ENCODE measurements at regions not wholly inside any gene's neighbourhood (a gene's known extent, or its start where the extent isn't known, plus 50 kb on each side); places are given as distances from the start of the nearest gene placed in this dataset.

DNA sequence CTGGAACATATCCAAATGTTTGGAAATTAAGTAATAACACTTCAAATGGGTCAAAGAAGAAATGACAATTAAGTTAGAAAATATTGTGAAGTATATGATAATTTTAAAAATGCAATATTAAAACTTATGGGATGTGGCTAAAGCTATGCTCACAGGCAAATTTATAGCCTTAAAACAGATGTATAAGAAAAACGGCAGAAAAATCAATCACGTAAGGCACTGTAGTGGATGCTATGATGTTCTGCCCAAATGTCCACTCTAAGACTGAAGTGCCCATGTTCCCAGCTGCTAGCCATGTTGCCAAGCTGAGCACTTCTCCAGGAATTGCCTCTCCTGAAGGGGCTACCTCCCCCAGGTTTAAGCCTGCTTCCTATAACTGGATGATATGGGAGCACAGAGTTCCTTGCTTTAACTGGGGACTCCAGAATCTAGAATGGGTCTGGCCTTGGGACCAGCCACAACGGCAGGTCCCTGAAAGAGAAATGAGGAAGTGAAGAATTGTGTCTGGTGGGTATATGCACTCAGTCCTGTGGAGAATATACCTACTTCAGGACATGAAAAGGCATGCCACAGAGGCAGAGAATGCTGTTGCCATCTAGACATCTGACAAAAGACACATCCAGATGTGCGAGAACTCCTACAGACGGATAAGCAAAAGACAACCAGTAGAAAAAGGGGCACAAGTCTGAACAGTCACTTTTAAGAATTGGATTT lies 78.2 kb upstream of the RXRA start:
- H4K20me1 ChIP-seq (ENCODE audit: insufficient read depth), result no peaks in the 10 kb centered on the region
- DNase-seq (ENCODE audit: low read depth, low spot score) (no peak), ATAC-seq (no peak)
- no peaks in the 10 kb centered on the region for H3K36me3 ChIP-seq (ENCODE audit: control insufficient read depth in 1 of 2, insufficient read depth in 2 of 2, low read length in 2 of 2)
- ChIA-PET POLR2A (no interaction called here), CTCF (no interaction called here), RAD21 (ENCODE audit: low non-redundant PET in 1 of 2, low total read pairs in 2 of 2, uncharacterized antibody in 2 of 2, unreplicated experiment in 2 of 2) (no interaction called here)
- no peak overlapping the region for H2AFZ ChIP-seq (ENCODE audit: low read depth, low read length, poor library complexity, severe bottlenecking)
- H3K27me3 ChIP-seq (ENCODE audit: insufficient read depth, low read length), result peaks cover 14% of the 10 kb centered on the region; the same call in 1 of the 2 replicates
- H3K79me2 ChIP-seq (ENCODE audit: insufficient read depth, low read length), result no peaks in the 10 kb centered on the region
- no TSS peak for BruUV-seq (replicated peaks)
- no peaks in the 10 kb centered on the region for H3K4me1 ChIP-seq (ENCODE audit: control insufficient read depth in 1 of 2, insufficient read depth in 2 of 2, low read length in 2 of 2)
- H3K27ac ChIP-seq (ENCODE audit: low read depth, low read length), result no peak overlapping the region
- no peak overlapping the region for H3K9ac ChIP-seq (ENCODE audit: low read length)
- no peak for TF ChIP-seq ZNF274 (IDR thresholded peaks at IDR 0.05; ENCODE audit: low read depth, low read length)
- no peak for TF ChIP-seq SIN3A (IDR thresholded peaks at IDR 0.05; ENCODE audit: low read depth)
- no peak for TF ChIP-seq CEBPB (IDR thresholded peaks at IDR 0.05; ENCODE audit: low read depth)
- no peak for TF ChIP-seq TCF7L2 (IDR thresholded peaks at IDR 0.05; ENCODE audit: borderline replicate concordance, extremely low read depth, insufficient read depth, insufficient read length)
- TF ChIP-seq, protein P1, sequence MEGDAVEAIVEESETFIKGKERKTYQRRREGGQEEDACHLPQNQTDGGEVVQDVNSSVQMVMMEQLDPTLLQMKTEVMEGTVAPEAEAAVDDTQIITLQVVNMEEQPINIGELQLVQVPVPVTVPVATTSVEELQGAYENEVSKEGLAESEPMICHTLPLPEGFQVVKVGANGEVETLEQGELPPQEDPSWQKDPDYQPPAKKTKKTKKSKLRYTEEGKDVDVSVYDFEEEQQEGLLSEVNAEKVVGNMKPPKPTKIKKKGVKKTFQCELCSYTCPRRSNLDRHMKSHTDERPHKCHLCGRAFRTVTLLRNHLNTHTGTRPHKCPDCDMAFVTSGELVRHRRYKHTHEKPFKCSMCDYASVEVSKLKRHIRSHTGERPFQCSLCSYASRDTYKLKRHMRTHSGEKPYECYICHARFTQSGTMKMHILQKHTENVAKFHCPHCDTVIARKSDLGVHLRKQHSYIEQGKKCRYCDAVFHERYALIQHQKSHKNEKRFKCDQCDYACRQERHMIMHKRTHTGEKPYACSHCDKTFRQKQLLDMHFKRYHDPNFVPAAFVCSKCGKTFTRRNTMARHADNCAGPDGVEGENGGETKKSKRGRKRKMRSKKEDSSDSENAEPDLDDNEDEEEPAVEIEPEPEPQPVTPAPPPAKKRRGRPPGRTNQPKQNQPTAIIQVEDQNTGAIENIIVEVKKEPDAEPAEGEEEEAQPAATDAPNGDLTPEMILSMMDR (IDR thresholded peaks at IDR 0.05 in 2 of 3, conservative IDR thresholded peaks at IDR 0.05 in 1 of 3; ENCODE audit: borderline replicate concordance in 1 of 3, insufficient read depth in 1 of 3, low read depth in 2 of 3, low read length in 2 of 3), result no peak
- TF ChIP-seq, protein P2, sequence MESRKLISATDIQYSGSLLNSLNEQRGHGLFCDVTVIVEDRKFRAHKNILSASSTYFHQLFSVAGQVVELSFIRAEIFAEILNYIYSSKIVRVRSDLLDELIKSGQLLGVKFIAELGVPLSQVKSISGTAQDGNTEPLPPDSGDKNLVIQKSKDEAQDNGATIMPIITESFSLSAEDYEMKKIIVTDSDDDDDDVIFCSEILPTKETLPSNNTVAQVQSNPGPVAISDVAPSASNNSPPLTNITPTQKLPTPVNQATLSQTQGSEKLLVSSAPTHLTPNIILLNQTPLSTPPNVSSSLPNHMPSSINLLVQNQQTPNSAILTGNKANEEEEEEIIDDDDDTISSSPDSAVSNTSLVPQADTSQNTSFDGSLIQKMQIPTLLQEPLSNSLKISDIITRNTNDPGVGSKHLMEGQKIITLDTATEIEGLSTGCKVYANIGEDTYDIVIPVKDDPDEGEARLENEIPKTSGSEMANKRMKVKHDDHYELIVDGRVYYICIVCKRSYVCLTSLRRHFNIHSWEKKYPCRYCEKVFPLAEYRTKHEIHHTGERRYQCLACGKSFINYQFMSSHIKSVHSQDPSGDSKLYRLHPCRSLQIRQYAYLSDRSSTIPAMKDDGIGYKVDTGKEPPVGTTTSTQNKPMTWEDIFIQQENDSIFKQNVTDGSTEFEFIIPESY (IDR thresholded peaks at IDR 0.05; ENCODE audit: extremely low read depth, insufficient replicate concordance, low read length), result no peak
- TF ChIP-seq POLR2AphosphoS5 (IDR thresholded peaks at IDR 0.05; ENCODE audit: low read depth, low read length), result no peak
- no peak for TF ChIP-seq EZH2phosphoT487 (IDR thresholded peaks at IDR 0.05; ENCODE audit: borderline replicate concordance)
- TF ChIP-seq YY1 (IDR thresholded peaks at IDR 0.05; ENCODE audit: extremely low read depth, insufficient replicate concordance, low read depth, low read length), result no peak
- no peak for TF ChIP-seq FOSL1 (IDR thresholded peaks at IDR 0.05; ENCODE audit: low read depth)
- TF ChIP-seq ATF3 (IDR thresholded peaks at IDR 0.05), result no peak
- TF ChIP-seq ZFX (IDR thresholded peaks at IDR 0.05), result no peak
- TF ChIP-seq EZH2 (IDR thresholded peaks at IDR 0.05), result no peak
- no peak for TF ChIP-seq CBX3 (IDR thresholded peaks at IDR 0.05; ENCODE audit: low read depth)
- no peak overlapping the region for H3K4me3 ChIP-seq (replicated peaks in 1 of 2; ENCODE audit: low read depth in 1 of 2, low read length in 2 of 2)
- H3K9me2 ChIP-seq (ENCODE audit: insufficient read depth), result no peaks in the 10 kb centered on the region
- peaks cover 5% of the 10 kb centered on the region in 2 experiments; a peak in 2 of 4 replicates for H3K9me3 ChIP-seq (ENCODE audit: control insufficient read depth in 1 of 2, insufficient read depth in 1 of 2, low read depth in 1 of 2, low read length in 2 of 2)
- H3K4me2 ChIP-seq (ENCODE audit: low read length), result no peak overlapping the region
- intact Hi-C loops (cut with micrococcal nuclease), result no loop called here
